Neural progenitor cell (in vitro differentiated cells): ENCODE measurements at regions not wholly inside any gene's neighbourhood (a gene's known extent, or its start where the extent isn't known, plus 50 kb on each side); places are given as distances from the start of the nearest gene placed in this dataset.

ENCODE experiments used
- DNase-seq: peaks from one replicate; pipeline ENCODE4 v3.0.0-alpha.2; 2016; ENCODE audit warnings: low spot score
- H2AFZ ChIP-seq: fragments of 200-600 bp; sonication (generic); replicated peaks from 2 replicates; pipeline ENCODE4 v1.6.1; 2016; ENCODE audit warnings: antibody characterized with exemption
- H3F3A ChIP-seq: fragments of 200-600 bp; sonication (generic); 2 replicates; pipeline ENCODE4 v1.6.1; 2016; ENCODE audit warnings: antibody characterized with exemption, low read depth
- H3K27ac ChIP-seq: fragments of 200-600 bp; sonication (generic); 2 replicates; pipeline ENCODE4 v1.5.1; 2016; ENCODE audit warnings: mild to moderate bottlenecking
- H3K27me3 ChIP-seq: fragments of 200-600 bp; sonication (generic); 2 replicates; pipeline ENCODE4 v1.6.1; 2016; ENCODE audit warnings: mild to moderate bottlenecking, moderate library complexity
- H3K36me3 ChIP-seq: fragments of 200-600 bp; sonication (generic); 2 replicates; pipeline ENCODE4 v1.5.1; 2016
- H3K4me1 ChIP-seq: fragments of 200-600 bp; sonication (generic); 2 replicates; pipeline ENCODE4 v1.6.1; 2016; ENCODE audit warnings: mixed run types
- H3K4me2 ChIP-seq: fragments of 200-600 bp; sonication (generic); 2 replicates; pipeline ENCODE4 v1.6.1; 2016
- H3K4me3 ChIP-seq: fragments of 200-600 bp; sonication (generic); 2 replicates; pipeline ENCODE4 v1.5.1; 2016
- H3K79me2 ChIP-seq: fragments of 200-600 bp; sonication (generic); 2 replicates; pipeline ENCODE4 v1.6.1; 2016; ENCODE audit warnings: low read depth
- H3K9ac ChIP-seq: fragments of 200-600 bp; sonication (generic); 2 replicates; pipeline ENCODE4 v1.6.1; 2016
- H3K9me3 ChIP-seq: fragments of 200-600 bp; sonication (generic); 2 replicates; pipeline ENCODE4 v1.5.1; 2016; ENCODE audit warnings: low read depth
- H4K20me1 ChIP-seq: fragments of 200-600 bp; sonication (generic); 2 replicates; pipeline ENCODE4 v1.6.1; 2016; ENCODE audit warnings: low read depth
- H3K27ac Mint-ChIP-seq: 3 replicates; pipeline ENCODE4 v1.8.0; 2021; ENCODE audit warnings: mixed read lengths
- H3K27me3 Mint-ChIP-seq: 2 replicates; pipeline ENCODE4 v1.8.0; 2022; ENCODE audit warnings: low read depth, mild to moderate bottlenecking, inconsistent platforms, moderate library complexity, mixed read lengths; ENCODE audit not compliant: insufficient read depth
- H3K36me3 Mint-ChIP-seq: 3 replicates; pipeline ENCODE4 v1.8.0; 2021; ENCODE audit warnings: mixed read lengths
- H3K4me1 Mint-ChIP-seq: 3 replicates; pipeline ENCODE4 v1.8.0; 2021; ENCODE audit warnings: mixed read lengths
- H3K4me3 Mint-ChIP-seq: 3 replicates; pipeline ENCODE4 v1.8.0; 2021; ENCODE audit warnings: mild to moderate bottlenecking, moderate library complexity, mixed read lengths
- H3K9me3 Mint-ChIP-seq: 3 replicates; pipeline ENCODE4 v1.8.0; 2020; ENCODE audit warnings: mixed read lengths
- CTCF ChIP-seq: fragments of 200-600 bp; sonication (generic); IDR thresholded peaks from 2 replicates; pipeline ENCODE4 v1.5.1; 2017; ENCODE audit warnings: antibody characterized with exemption, mild to moderate bottlenecking
- EZH2 ChIP-seq: fragments of 200-600 bp; sonication (generic); IDR thresholded peaks from 2 replicates; pipeline ENCODE4 v1.6.1; 2017; ENCODE audit warnings: antibody characterized with exemption, mild to moderate bottlenecking, moderate library complexity
- EZH2phosphoT487 ChIP-seq: fragments of 200-600 bp; sonication (generic); IDR thresholded peaks from 2 replicates; pipeline ENCODE4 v1.6.1; 2017; ENCODE audit warnings: antibody characterized with exemption

GRCh38 chr16:65468133-65468532, 346.3 kb upstream of the CDH11 start:
- peaks cover 3% of the 10 kb centered on the region for H3K9me3 Mint-ChIP-seq
- H3K4me3 Mint-ChIP-seq, result no peak overlapping the region
- TF ChIP-seq EZH2phosphoT487 (no peak), CTCF (no peak), EZH2 (no peak)
- no peak overlapping the region for H3K27ac Mint-ChIP-seq
- Histone ChIP-seq H2AFZ (no peak overlapping the region), H3K27ac (no peak overlapping the region), H3K4me1 (no peaks in the 10 kb centered on the region), H3K9ac (no peak overlapping the region), H3F3A (peaks cover 7% of the 10 kb centered on the region), H3K4me2 (no peak overlapping the region), H3K36me3 (no peaks in the 10 kb centered on the region), H3K79me2 (no peaks in the 10 kb centered on the region), H3K9me3 (no peaks in the 10 kb centered on the region), H3K4me3 (no peak overlapping the region), H4K20me1 (no peaks in the 10 kb centered on the region), H3K27me3 (no peaks in the 10 kb centered on the region)
- no peaks in the 10 kb centered on the region for H3K4me1 Mint-ChIP-seq
- DNase-seq, result no peak
- no peaks in the 10 kb centered on the region for H3K36me3 Mint-ChIP-seq
- peaks cover 4% of the 10 kb centered on the region for H3K27me3 Mint-ChIP-seq

- no peak overlapping the region for H3K27ac ChIP-seq
- no peak overlapping the region for H3K9ac ChIP-seq
- no peaks in the 10 kb centered on the region for H3K27me3 ChIP-seq
- no peak overlapping the region for H3K27ac Mint-ChIP-seq
- TF ChIP-seq CTCF (no peak), EZH2 (no peak), EZH2phosphoT487 (no peak)
- H3K36me3 Mint-ChIP-seq, result no peaks in the 10 kb centered on the region
- no peak overlapping the region for H3K4me3 Mint-ChIP-seq
- no peaks in the 10 kb centered on the region for H3K9me3 ChIP-seq
- peaks cover 7% of the 10 kb centered on the region for H3F3A ChIP-seq
- no peak for DNase-seq
- peaks cover 4% of the 10 kb centered on the region for H3K27me3 Mint-ChIP-seq
- no peak overlapping the region for H2AFZ ChIP-seq
- H3K4me1 Mint-ChIP-seq, result no peaks in the 10 kb centered on the region
- no peaks in the 10 kb centered on the region for H3K4me1 ChIP-seq
- no peak overlapping the region for H3K4me2 ChIP-seq
- no peaks in the 10 kb centered on the region for H3K36me3 ChIP-seq
- H3K9me3 Mint-ChIP-seq, result no peaks in the 10 kb centered on the region
- no peak overlapping the region for H3K4me3 ChIP-seq
- no peaks in the 10 kb centered on the region for H3K79me2 ChIP-seq
- H4K20me1 ChIP-seq, result no peaks in the 10 kb centered on the region
These were observed 341.9 kb upstream of the CDH11 start for GRCh38 chr16:65463652-65464260.

GRCh38 chr16:65457084-65457483, 335.2 kb upstream of the CDH11 start:
- no peak for DNase-seq
- H3K9ac ChIP-seq, result no peak overlapping the region
- no peaks in the 10 kb centered on the region for H3F3A ChIP-seq
- TF ChIP-seq EZH2, result no peak
- TF ChIP-seq CTCF, result no peak
- no peak for TF ChIP-seq EZH2phosphoT487
- no peaks in the 10 kb centered on the region for H3K9me3 Mint-ChIP-seq
- no peak overlapping the region for H3K27ac ChIP-seq
- peaks cover 2% of the 10 kb centered on the region for H3K27me3 Mint-ChIP-seq
- no peak overlapping the region for H2AFZ ChIP-seq
- H3K36me3 ChIP-seq, result no peaks in the 10 kb centered on the region
- no peak overlapping the region for H3K4me2 ChIP-seq
- no peak overlapping the region for H3K27ac Mint-ChIP-seq
- no peaks in the 10 kb centered on the region for H4K20me1 ChIP-seq
- H3K27me3 ChIP-seq, result no peaks in the 10 kb centered on the region
- H3K79me2 ChIP-seq, result no peaks in the 10 kb centered on the region
- H3K4me1 ChIP-seq, result no peaks in the 10 kb centered on the region
- no peaks in the 10 kb centered on the region for H3K4me1 Mint-ChIP-seq
- H3K36me3 Mint-ChIP-seq, result no peaks in the 10 kb centered on the region
- H3K4me3 ChIP-seq, result no peak overlapping the region
- no peak overlapping the region for H3K4me3 Mint-ChIP-seq
- no peaks in the 10 kb centered on the region for H3K9me3 ChIP-seq
